Ishikawa (cell line): ENCODE measurements at regions not wholly inside any gene's neighbourhood (a gene's known extent, or its start where the extent isn't known, plus 50 kb on each side); places are given as distances from the start of the nearest gene placed in this dataset.

Source experiments
- CEBPB ChIP-seq: IDR thresholded peaks from 2 replicates; pipeline ENCODE4 v1.6.1; 2012
- CREB1 ChIP-seq: IDR thresholded peaks from 2 replicates; pipeline ENCODE4 v1.6.1; 2012; ENCODE audit warnings: low read depth
- EGR1 ChIP-seq: IDR thresholded peaks from 2 replicates; pipeline ENCODE4 v1.6.1; 2012
- EP300 ChIP-seq: IDR thresholded peaks from 2 replicates; pipeline ENCODE4 v1.6.1; 2012; ENCODE audit warnings: borderline replicate concordance
- FOXM1 ChIP-seq: IDR thresholded peaks from 2 replicates; pipeline ENCODE4 v1.6.1; 2012; ENCODE audit warnings: low read depth, borderline replicate concordance
- MAX ChIP-seq: IDR thresholded peaks from 2 replicates; pipeline ENCODE4 v1.6.1; 2012
- NFIC ChIP-seq: IDR thresholded peaks from 2 replicates; pipeline ENCODE4 v1.6.1; 2012
- RAD21 ChIP-seq: IDR thresholded peaks from 2 replicates; pipeline ENCODE4 v1.6.1; 2012; ENCODE audit warnings: low read depth
- REST ChIP-seq: IDR thresholded peaks from 2 replicates; pipeline ENCODE4 v1.6.1; 2012; ENCODE audit warnings: low read depth, mild to moderate bottlenecking
- TAF1 ChIP-seq: IDR thresholded peaks from 2 replicates; pipeline ENCODE4 v1.6.1; 2012; ENCODE audit warnings: low read depth, mild to moderate bottlenecking
- TCF12 ChIP-seq: IDR thresholded peaks from 2 replicates; pipeline ENCODE4 v1.6.1; 2012; ENCODE audit warnings: low read depth
- TEAD4 ChIP-seq: IDR thresholded peaks from 2 replicates; pipeline ENCODE4 v1.6.1; 2012
- YY1 ChIP-seq: IDR thresholded peaks from 2 replicates; pipeline ENCODE4 v1.6.1; 2012; ENCODE audit warnings: low read depth
- ZBTB7A ChIP-seq: IDR thresholded peaks from 2 replicates; pipeline ENCODE4 v1.6.1; 2012; ENCODE audit warnings: low read depth
- TF ChIP-seq, protein P1 (sequence below): IDR thresholded peaks from 2 replicates; pipeline ENCODE4 v1.6.1; 2012

DNA sequence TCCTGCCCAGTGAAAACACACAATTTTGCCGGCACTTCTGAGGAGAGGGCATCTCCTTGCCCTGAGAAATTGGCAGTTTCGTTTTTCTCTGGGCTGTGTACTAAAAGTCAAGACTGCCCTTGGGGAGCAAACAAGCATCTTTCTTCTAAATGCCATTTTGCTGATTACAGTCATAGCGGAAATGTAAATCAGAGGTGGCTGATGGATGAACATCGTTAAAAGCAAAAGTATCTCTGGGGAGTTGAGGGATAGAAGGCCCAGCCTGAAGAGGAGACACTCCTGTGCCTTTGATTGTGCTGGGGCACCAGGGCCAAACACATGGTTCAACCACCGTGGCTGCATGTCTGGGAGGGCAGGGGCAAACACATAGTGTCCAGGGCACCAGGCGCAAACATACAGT, 49.8 kb downstream of the ABCC12 start:
- TF ChIP-seq TEAD4 (no peak), FOXM1 (no peak), EGR1 (no peak), RAD21 (no peak), CREB1 (no peak), REST (no peak), MAX (no peak), TCF12 (no peak), CEBPB (no peak), ZBTB7A (no peak), EP300 (no peak), YY1 (no peak), TAF1 (no peak), NFIC (no peak)
- TF ChIP-seq, protein P1, sequence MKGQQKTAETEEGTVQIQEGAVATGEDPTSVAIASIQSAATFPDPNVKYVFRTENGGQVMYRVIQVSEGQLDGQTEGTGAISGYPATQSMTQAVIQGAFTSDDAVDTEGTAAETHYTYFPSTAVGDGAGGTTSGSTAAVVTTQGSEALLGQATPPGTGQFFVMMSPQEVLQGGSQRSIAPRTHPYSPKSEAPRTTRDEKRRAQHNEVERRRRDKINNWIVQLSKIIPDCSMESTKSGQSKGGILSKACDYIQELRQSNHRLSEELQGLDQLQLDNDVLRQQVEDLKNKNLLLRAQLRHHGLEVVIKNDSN, result no peak

DNA sequence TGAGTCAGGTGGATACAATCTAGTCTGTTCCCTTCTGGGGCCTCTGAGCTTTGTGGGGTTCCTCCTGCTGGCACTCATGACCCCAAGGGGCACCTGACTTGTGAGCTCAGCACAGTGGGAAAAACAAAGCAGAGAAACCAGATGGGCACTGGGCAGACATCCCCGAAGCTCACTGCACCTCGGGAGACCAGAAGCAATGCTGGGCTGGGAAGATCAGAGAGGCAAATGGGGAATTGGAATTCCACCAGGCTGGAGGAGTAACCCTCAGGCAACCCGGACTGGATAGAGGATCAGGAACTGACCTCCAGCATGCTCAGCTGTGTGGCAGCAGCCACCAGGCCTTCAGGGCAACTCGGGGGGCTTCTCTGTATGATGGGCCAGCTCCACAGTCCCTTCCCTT, 50.3 kb downstream of the ABCC12 start:
- no peak for TF ChIP-seq EP300
- no peak for TF ChIP-seq TEAD4
- TF ChIP-seq ZBTB7A, result no peak
- TF ChIP-seq, protein P1, result no peak
- no peak for TF ChIP-seq CEBPB

- TF ChIP-seq FOXM1 (no peak), NFIC (no peak), TCF12 (no peak), ZBTB7A (no peak), TEAD4 (no peak), EGR1 (no peak), EP300 (no peak), REST (no peak), CEBPB (no peak), MAX (no peak), YY1 (no peak), TAF1 (no peak), RAD21 (no peak), CREB1 (no peak)
- TF ChIP-seq, protein P1, result no peak
Observed at GRCh38 chr16:48103591-48103990, 52.2 kb downstream of the ABCC12 start.

DNA sequence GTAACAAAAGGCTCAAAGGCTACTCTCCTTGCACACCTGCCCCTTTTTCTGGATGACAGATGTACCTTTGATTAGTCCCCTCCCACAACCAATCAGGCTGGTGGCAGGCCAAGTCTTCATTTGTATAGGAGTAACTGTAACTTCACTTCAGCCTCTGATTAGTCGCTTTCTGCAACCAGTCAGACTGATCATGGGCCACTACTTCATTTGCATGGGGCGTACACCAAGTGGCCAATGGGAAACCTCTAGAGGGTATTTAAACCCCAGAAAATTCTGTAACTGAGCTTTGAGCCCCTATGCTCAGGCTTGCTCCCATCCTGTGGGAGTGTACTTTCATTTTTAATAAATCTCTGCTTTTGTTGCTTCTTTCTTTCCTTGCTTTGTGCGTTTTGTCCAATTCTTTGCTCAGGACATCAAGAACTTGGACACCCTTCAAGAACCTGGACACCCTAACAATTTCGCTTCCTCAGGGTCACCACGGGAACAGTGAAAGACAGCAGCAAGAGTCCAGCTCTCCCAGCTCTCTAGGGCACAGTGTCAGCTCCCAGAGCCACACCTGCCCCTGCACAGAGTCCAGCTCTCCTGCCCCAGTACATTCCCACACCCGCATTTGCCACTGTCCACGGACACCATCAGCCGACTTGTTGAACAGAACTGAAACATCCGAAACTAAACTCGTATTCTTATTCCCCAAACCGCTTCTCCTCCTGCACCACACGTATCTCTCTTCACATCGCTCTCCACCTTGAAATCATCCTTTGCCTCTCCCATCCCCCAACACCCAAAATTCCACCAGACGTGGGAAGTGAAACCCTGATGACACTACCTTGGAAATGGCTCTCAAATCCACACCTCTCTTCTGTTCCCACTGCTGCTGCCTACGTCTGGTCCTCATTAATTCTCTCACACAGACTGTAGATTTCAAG, 53.4 kb downstream of the ABCC12 start:
- TF ChIP-seq ZBTB7A (no peak), TCF12 (no peak), RAD21 (no peak), NFIC (no peak), YY1 (no peak), FOXM1 (no peak), EGR1 (no peak), CEBPB (no peak), TEAD4 (no peak), MAX (no peak)

GRCh38 chr16:48101069-48101674, 54.6 kb downstream of the ABCC12 start:
- no peak for TF ChIP-seq TEAD4
- no peak for TF ChIP-seq EP300
- no peak for TF ChIP-seq ZBTB7A
- no peak for TF ChIP-seq EGR1
- TF ChIP-seq YY1, result no peak
